ENCODE measurements at regions not wholly inside any gene's neighbourhood (a gene's known extent, or its start where the extent isn't known, plus 50 kb on each side); places are given as distances from the start of the nearest gene placed in this dataset.

DNA sequence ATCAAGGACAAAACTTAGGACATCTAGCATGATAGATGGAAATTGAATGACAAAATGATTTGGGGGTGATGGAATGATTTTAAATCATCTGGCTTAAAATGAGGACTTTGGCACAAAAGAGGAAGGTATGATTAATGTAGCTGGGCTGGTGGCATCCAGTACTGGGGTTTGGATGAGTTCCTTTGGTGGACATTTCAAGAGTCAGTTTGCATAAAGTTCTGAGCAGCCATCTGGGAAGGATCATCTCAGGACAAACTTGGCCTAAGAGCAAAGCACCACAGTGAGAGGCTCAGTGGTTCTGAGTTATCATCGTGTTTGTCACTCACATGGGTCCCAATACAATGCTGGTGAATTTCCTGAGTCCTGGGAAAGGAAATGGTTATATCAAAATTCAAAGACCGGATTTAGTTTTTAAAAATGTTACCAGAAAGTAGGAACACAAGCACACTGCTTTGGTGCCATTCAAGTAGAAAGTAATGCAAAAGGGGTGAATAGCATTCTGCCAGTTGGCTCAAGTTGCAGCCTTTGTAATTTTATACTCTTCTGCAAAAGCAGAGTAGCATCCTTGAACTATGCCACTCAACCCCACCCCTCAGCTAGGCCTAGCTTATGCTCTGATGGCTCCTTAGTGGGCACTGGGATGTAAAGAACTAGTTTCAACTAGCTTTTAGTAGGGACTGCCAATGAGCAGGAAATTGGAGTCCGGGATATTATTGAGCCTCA is 219.0 kb downstream of the COG6 start:
- DNase-seq (ENCODE audit: extremely low read depth, low read depth) = no peak
- TF ChIP-seq, protein P1, sequence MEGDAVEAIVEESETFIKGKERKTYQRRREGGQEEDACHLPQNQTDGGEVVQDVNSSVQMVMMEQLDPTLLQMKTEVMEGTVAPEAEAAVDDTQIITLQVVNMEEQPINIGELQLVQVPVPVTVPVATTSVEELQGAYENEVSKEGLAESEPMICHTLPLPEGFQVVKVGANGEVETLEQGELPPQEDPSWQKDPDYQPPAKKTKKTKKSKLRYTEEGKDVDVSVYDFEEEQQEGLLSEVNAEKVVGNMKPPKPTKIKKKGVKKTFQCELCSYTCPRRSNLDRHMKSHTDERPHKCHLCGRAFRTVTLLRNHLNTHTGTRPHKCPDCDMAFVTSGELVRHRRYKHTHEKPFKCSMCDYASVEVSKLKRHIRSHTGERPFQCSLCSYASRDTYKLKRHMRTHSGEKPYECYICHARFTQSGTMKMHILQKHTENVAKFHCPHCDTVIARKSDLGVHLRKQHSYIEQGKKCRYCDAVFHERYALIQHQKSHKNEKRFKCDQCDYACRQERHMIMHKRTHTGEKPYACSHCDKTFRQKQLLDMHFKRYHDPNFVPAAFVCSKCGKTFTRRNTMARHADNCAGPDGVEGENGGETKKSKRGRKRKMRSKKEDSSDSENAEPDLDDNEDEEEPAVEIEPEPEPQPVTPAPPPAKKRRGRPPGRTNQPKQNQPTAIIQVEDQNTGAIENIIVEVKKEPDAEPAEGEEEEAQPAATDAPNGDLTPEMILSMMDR (IDR thresholded peaks at IDR 0.05; ENCODE audit: low read depth, low read length) = no peak

DNA sequence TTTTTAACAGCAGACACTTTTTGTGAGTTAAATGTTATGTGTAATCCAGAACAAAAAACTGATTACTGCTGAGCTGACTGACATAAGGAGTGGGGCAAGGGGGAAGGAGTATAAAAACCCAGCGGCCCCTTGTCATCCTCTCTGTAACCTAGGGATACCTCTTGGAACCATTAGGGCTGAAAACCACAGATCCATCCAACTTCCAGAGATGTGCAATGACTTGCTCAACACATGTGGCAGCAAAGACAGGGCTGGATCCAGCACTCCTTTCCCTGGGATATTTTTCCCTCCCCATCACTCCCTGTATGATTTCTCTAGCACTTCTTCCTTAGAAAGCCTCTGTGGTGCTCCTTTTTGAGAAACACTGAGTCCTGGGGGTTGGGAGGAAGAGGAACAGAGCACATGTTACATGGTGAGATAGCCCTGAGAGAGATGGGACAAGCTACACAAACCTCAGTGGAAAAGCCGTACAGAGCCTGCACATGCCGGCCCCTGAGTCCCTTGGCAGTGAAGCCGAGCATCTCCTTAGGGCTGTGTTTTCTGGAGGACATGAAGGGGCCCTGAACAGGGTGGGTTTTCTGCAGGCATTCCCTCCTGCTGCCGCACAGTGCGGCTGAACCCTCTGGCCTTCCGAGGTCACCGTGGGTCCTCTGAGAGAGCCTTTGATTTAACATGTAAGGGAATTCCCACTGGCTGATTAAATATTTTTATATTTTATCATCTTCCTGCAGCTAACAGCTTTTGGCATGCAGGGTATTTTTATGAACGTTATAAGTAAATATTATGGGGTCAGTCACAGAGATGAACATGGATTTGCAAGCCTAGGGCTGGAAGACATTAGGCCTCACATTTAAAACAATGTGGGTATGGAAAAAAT is 219.9 kb downstream of the COG6 start:
- TF ChIP-seq, protein P1 (IDR thresholded peaks at IDR 0.05; ENCODE audit: low read depth, low read length) = no peak
- DNase-seq (ENCODE audit: extremely low read depth, low read depth) = no peak

DNA sequence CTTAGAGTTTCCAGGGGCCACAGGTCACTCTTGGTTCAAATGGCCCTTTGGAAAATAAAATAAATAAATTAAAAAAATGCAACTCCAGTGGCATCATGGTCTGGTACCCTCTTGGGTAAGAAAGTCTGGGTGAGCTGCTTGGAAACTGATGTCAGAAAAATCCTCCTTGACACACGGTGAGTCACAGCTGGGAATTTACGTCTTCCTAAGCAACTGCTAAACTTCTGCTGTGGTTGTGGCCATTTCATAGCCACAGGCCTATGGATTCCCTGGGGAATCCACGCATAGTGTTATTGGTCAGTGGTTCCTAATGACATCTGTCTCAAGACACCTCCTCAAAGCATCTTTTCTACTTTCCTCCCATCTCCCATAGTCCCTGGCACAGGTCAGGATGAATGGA is 220.8 kb downstream of the COG6 start:
- TF ChIP-seq, protein P1 (IDR thresholded peaks at IDR 0.05; ENCODE audit: low read depth, low read length) = no peak
- peak; percentile 52 for DNase-seq (ENCODE audit: extremely low read depth, low read depth)

DNA sequence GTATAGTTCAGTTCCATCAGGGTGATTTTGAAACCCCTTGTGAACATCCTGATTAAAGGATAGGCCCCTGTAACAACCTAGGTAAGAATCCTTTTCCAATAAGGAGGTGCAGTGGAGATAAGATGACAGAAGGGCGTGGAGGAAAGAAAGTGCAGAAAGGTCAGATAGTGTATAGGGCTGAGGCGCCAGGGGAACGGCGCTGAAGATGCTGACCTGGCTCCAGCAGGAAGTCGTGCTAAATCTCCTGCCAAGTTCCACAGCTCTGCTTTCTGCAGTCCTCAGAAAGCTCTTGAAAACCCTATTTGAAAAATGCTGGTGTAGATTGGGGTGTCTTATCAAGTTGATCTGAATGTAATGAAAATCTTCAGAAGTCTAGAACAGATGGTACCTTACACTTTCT is 221.7 kb downstream of the COG6 start:
- TF ChIP-seq, protein P1 (IDR thresholded peaks at IDR 0.05; ENCODE audit: low read depth, low read length) = no peak
- DNase-seq (ENCODE audit: extremely low read depth, low read depth) = no peak

DNA sequence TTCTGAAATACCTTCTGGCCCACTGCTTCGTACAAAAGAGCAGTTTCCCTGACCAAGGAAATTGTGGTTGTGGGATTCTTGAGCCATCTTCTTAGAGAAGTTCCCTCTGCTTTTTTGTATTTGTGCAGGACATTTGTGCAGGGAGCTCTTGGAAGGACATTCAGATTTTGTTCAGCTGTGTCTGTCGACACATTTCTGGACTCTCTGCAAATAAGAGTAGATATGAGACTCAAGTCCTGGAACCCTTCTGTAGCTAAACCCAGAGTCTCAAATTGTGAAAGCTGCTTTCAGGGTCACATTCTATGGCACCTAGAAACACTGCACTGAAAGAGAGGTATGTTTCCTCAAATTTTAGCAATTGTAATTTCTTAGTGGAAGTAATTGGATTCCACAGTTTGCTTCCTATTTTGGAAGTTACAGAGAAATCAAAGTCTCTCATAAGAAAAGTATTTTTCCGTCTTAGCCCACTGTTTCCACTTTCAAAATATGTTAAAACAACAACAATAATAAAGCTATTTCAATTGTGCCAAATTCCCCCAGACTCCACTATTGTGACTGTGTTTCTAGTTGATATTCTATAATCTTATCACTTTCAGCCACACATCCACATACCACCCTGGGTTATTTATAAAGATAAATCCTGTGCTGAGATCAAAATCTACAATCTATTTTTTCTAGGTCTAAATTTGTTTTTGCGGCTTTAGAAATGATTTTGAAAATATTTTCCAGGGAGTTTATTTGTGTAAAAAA is 224.0 kb downstream of the COG6 start:
- DNase-seq (ENCODE audit: extremely low read depth, low read depth) = no peak
- TF ChIP-seq, protein P1 (IDR thresholded peaks at IDR 0.05; ENCODE audit: low read depth, low read length) = no peak

DNA sequence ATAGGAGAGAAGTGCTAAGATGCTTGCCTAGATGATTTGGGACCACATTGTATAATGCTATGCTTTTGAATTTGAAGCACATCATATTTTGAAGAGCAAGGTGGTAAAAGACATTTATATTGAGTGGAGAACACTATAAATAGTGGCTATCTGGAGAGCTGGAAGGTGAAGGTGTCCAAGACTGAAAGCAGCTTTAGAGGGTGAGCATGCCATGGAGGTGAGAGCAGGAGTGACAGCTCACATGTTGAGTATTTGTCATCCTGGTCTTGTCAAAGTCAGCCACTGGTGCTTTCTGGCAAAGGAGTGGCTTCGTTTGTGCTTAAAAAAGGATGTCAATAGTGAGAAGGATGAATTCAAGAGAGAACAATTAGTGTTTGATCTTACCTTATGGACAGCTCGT is 225.9 kb downstream of the COG6 start:
- TF ChIP-seq, protein P1 (IDR thresholded peaks at IDR 0.05; ENCODE audit: low read depth, low read length) = no peak
- DNase-seq (ENCODE audit: extremely low read depth, low read depth) = no peak
